Frontal cortex (tissue), 3 donors: ENCODE measurements at regions not wholly inside any gene's neighbourhood (a gene's known extent, or its start where the extent isn't known, plus 50 kb on each side); places are given as distances from the start of the nearest gene placed in this dataset.

Experiments used
- DNase-seq, 2 donors: peaks; one replicate each; pipeline ENCODE4 v3.0.0; 2012; ENCODE audit warnings: low spot score in 2 of 2
- FAIRE-seq: peaks from 2 replicates; lab custom pipeline; 2012; peaks lifted over from hg19 to GRCh38; lab: Jason Lieb, UNC
- donor health status: control.
- donor health status: control.
- donor health status: control.

DNA sequence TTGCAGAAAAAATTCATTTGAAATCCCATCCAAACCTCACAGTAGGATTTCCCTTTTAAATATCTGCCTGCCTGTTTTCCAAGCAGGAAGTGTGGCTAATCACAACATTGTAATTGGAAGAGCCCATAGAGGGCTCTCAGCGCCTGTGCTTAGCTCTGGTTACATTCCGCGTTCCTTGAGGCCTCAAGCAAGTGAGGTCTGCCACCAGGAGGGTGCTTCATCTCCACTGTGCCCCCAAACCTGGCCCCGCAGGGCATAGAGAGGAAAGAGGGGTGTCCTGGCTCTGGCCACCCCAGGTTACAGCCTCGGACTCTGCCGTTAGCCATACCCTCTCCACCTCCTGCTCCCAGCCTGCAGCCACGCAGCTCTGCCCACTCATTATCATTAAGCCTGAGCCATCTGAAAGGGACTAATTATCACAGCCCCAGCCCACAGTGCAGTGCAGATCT, 214.8 kb downstream of the SP3 start:
- FAIRE-seq = no peak
- DNase-seq = no peak

DNA sequence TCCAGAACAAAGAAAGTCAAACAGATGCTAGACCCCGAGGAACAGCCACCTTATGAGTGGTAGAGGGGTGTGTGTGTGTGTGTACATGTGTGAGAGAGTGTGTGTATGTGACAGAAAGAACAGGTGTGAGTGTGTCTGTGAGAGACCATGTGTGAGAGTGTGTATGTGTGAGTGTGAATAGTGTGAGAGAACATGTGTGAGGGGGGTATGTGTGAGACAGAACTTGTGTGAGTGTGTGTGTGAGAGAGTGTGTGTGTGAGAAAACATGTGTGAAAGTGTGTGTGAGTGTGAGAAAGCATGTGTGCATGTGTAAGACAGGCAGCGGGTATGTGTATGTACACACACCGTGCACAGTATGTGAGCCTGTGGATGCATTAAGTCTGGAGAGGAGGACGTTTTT, 214.3 kb downstream of the SP3 start:
- DNase-seq = no peak
- no peak for FAIRE-seq

DNA sequence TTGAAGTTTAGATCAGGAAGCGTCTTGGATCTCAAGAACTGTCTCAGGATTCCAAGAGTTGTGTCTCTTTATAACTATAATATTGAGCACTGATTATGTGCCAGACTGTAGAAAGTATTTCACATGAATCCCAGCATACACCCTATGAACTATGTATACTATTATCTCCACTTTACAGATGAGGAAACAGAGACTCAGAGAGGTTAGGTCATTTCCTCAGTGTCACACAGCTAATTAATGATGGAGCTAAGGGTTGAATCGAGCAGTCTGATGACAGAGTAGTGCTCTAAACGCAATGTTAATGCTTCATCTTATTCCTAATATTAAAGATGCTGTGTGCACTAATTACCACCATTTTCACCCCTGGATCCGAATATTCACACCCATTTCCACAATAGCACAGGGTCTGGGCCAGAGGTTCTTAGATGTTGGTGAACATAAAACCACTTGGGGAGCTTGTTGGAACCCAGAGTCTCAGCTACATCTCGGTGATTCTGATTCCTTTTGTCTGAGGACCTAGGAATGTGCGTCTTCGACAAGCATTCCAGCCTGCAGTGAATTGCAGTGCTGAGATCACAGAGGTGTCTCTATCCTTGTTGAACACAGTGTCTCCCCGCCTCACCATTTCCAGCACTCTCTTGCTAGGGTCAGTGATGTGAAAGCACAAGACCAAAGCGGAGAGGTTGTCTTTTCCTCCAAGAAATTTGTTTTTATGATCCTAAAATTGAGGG, 213.8 kb downstream of the SP3 start:
- no peak for FAIRE-seq
- no peak for DNase-seq

DNA sequence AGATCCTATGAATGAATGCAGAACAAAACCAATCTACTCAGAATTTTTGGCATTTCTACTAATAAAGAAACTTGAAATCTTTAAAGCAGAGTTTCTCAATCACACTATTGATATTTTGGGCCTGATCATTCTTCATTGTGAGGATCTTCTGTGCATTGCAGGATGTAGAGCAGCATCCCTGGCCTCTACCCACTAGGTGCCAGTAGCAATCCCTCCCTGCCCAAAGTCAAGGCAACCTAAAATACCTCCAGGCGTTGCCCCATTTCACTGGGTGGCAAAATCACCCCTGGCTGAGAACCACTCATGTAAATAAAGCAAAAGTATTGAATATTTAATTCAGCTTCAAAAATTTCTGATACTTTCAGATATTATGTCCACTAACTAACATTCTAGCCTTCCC, 213.0 kb downstream of the SP3 start:
- DNase-seq = no peak
- FAIRE-seq = no peak

DNA sequence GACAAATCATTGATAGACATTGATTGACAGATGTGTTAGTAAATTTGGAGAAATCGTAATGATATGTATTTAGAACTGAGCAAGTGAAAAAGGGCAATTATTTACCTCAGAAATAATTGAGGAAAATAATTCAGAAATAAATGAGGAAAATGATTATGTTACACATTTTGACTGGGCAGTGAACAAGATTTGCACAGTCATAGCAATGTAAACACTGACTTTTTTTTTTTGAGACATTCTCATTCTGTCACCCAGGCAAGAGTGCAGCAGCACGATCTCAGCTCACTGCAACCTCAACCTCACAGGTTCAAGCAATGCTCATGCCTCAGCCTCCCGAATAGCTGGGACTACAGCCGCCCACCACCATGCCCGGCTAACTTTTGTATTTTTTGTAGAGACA, 211.7 kb downstream of the SP3 start:
- FAIRE-seq = no peak
- DNase-seq = no peak

DNA sequence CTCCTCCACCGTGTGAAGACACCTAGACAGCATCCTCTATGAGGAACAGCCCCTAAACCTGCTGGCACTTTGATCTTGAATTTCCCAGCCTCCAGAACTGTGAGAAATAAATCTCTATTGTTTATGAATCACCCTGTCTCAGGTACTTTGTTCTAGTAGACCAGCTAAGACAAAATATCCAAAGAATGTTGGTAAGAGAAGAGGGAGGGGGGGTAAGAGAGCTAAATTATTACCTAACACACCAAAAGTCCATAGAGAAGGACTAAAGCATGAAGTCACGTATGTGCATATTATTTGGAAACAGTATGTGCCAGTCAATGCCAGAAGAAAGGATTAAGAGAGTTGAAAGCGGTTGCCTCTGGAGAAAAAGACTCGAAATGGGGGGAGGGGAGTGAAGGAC, 211.0 kb downstream of the SP3 start:
- no peak for FAIRE-seq
- no peak for DNase-seq

DNA sequence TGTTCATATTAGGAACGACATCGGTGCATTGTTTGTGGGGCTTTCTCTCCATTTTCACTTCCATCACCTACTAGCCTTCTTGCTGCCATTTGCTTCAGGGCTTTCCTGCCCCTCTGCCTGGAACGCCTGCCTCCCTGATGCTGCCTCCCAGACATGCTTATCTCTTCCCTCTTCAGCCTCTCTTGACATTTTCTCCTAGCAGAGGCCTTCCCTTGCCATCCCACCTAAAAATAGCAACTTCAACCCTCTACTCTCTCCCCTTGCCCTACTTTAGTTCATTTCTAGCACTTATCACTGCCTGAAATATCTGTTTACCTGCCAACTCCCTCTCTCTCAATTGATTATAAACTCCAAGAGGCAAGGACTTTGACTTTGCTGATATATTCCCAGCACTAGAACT, 210.3 kb downstream of the SP3 start:
- no peak for FAIRE-seq
- no peak for DNase-seq

DNA sequence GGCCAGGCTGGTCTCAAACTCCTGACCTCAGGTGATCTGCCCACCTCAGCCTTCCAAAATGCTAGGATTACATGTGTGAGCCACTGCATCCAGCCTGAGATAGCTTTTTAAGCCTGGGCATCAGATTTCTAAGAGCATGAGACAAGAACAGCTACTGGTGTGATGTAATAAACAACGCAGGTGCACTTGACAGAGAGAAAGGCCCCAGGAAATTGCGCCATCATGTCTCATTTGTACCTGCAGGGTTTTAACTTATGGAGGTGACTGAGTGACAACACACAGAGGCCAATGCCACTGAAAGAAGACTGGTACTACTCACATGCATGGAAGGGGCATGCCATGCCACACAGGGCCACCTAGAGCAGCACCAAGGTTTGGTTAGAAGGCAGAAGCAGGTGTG, 209.4 kb downstream of the SP3 start:
- no peak for DNase-seq
- no peak for FAIRE-seq

DNA sequence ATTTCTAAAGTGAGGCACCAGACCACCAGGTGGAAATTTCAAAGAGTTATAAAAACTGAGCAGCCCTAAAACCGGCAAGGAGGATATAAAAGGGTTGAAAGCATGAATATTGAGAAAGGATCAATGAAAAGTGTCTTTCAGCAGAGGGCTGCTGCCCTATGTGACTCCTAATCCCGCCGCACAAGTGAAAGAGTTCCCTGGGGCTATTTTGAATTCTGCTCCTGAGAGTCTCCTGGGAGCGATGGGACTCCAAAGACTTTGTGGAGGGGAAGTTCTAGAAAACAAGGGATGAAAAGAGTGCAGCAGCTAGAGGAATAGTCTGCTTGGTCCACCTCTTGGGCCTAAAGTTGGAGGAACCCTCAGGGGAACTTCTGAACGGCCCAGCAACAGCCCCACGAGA, 205.2 kb downstream of the SP3 start:
- DNase-seq = no peak
- no peak for FAIRE-seq

DNA sequence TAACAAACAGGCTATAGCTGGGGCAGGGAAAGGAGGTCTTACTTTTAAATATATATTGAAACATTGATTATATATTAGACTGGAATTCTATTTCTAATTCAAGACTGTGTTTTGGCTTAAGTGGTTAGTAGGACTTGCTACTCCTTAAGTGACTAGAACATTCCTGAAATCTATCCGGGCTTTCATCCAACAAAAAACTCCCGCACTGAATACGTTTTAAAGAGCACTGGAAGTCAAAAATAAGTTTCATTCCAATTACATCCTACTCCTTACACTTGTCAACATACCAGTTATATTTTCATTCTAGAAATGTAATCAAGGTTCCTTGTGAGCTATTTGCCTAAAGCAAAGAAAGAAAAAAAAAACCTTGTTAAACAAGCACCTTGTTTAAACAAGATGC, 204.6 kb downstream of the SP3 start:
- DNase-seq = no peak
- no peak for FAIRE-seq

DNA sequence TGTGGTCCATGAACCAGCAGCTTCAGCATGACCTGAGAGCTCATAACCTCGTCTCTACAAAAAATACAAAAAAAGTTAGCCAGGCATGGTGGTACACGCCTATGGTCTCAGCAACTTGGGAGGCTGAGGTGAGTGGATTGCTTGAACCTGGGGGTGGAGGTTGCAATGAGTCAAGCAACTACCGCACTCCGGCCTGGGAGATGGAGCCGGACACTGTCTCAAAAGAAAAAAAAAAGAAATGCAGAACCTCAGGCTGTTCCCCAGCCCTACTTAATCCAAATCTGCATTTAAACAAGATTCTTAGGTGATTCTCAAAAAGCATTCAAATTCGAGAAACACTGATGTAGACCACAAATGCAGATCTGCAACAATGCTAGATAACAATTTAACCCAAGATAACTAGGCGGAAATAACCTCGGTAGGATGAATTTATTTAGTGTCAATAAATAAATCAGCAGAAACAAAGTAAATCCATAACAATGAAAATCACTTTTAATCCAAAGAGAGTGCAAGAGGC, 203.5 kb downstream of the SP3 start:
- DNase-seq (no peak), FAIRE-seq (no peak)

DNA sequence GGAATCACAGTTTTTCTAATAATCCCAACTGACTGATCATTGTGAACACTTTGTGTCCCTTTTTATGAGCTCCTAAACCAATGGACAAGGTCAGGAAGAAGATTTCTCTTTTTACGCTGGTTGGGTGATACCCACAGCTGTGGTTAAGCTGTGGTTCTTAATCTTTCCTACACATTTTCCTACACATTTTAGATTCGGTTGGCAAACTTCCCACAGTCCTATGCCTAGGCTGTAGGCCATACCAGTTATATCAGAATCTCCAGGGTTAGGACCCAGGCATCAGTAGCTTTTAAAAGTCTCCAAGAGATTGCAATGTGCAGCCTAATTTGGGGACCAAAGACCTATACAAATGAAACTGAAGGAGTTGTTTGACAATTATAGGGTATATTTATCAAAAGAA, 203.0 kb downstream of the SP3 start:
- DNase-seq (no peak), FAIRE-seq (no peak)

DNA sequence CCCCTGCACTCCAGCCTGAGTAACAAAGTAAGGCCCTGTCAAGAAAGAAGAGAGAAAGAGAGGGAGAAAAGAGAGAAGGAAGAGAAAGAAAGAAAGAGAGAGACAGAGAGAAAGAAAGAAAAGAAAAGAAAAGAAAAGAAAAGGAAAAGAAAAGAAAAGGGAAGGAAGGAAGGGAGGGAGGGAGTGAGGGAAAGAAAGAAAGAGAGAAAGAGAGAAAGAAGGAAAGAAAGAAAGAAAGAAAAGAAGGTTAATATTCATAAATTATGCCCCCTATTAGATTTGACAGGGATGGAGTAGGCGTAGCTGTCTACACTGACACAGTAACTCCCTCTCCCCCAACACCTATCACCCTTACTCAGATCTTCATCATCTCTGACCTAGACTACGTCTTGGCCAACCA, 202.3 kb downstream of the SP3 start:
- no peak for DNase-seq
- FAIRE-seq = no peak

DNA sequence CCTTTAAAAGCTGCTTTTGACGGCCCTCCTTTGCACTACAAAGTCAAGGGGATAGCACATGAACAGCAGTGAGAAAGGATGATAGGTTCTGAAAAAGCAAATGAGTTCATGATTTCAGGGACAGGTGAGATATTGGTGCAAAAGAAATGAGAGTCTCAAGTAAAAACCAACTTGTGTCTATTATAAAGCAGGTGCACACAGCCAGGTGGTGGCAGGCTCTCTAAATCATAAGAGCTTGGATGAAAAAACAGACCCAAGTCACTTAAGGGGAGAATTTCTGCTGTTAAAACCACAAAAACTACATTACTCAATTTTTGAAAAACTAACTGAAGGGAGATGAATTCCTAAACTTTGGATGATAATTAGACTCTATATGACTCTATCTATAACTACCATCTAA, 201.5 kb downstream of the SP3 start:
- no peak for FAIRE-seq
- DNase-seq = no peak

DNA sequence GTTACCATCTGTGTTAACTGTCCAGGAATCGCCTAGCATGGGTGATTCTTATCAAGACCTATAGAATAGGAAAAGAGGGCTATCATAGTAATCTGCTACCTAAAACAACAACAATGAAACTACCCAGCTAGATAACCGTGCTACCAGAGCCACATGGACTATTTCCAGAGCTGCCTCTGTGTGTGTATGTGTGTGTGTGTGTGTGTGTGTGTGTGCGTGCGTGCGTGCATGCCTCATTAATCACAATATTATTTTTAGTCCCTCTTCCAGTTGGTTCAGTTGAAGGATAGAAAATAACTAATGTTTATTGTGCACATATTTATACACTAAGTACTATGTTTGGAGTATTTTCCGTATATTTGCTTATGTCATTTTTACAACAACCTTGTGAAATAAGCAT, 201.1 kb downstream of the SP3 start:
- no peak for DNase-seq
- no peak for FAIRE-seq

DNA sequence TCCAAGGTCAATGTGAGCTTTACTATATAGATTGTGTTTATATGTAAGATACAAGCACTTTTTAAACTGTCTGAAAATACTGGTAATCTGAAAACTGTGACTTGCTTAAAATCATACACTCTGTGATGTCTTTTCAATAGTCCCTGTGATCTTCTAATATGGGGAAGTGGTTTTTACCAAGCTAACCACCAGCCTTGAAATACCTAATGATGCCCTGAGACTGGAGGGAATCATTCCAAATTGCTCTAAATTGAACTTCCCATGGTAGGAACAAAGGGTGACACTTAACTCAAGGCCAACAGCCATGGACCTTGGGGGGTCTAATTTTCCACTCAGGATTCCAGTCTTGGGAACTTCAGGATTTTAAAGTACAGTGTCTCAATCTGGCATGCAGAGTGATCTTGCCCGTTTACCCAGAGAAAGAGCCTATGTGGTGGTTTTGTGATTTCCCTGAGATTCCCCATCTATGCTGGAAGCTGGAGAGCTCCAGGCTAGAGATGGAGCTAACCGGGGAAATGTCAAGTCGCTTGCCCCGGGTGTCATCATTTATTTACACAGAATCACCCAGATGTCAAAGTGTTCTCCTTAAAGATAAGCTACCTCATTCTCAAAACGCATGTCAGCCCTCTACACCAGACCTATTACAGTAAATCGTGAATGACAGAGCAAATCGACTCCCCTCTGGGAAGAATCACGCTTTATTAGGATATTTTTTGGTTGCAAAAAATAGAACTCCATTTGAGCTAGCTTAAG, 198.5 kb downstream of the SP3 start:
- no peak for DNase-seq
- no peak for FAIRE-seq

DNA sequence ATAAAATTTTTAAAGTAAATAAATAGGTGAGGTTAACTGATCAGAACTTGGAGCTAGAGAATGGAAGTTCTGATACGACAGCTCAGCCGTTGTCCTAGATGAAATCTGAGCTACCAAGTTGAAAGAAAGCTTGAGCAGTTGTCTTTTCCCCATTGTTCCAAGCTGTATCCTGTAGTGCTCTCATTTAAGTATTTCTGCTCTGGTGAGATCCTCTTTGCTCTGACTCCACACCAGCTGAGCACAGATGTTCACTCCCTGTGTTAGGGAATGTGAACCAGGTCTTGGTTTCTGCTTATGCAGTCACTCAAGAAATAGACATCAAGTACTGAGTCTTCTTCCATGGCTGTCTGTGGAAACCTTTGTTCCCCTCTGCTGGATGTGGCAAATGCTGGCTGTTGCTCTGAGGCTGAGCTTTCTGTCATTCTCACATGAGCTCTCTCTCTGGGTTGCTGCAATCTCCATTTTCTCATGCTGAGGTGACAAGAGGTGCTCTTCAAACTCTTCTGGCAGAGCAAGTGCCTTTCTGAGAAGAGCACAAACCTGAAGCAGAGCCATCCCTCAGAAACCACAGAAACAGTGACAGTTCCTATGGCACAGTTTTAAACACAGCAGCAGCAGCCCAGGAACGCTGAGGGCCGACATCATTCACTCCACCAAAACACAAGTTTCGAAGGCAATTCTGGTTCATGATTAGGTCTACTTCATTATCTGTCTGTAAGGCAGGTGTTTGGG, 194.1 kb downstream of the SP3 start:
- FAIRE-seq = no peak
- no peak for DNase-seq

DNA sequence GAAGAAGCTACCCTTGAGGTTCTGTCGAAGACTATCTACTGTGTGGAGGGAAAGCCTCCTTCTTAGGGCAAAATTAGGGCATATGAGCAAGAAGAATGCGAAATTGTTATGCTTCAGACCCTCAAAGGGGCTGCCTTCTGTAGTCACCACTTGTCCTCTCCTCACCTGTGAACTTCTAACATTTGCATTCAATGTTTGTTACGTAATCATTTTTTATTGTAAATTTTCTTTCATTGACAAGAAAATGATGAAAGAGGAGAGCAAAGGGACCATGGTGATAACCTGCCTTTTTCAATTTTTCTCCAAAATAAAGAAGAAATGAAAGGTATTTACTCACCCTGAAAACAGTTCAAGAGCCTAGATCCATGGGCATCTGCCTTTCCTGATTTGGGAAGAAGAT, 193.0 kb downstream of the SP3 start:
- FAIRE-seq (no peak), DNase-seq (no peak)

DNA sequence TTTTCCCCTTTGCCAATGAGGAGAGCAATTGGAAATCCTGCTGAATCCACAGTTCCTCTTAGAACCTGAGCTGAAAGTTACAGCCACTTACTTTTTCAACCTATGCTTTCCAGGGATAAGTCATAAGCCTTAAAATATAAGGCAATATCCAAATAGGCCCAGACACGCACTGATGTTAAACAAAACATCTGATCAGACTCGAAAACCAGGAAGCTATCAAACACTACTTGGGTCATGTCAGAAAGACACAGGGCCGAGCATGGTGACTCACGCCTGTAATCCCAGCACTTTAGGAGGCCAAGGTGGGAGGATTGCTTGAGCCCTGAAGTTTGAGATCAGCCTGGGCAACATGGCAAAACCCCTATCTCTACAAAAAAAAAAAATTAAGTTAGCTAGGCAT, 192.1 kb downstream of the SP3 start:
- no peak for FAIRE-seq

DNA sequence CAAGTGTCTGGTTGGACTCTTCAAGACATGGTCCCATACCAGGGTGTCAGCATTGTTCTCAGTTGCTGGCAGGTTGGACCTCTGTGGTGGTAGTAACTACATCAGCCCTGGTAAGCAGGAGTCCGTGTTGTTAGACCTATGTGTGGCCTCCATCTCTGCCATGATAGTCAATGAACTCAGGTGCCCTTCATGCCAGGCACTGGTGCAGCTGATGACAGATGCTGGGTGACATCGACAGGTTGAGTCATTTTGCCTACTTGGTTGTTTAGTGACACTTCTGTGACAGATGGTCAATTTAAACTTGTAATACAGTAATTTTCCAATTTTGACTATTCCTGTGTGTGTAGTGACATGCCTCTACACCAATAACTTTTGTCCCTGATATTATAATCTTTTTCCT, 189.7 kb downstream of the SP3 start:
- DNase-seq (no peak), FAIRE-seq (no peak)

More for the DNA sequence above, 192.1 kb downstream of the SP3 start:
- DNase-seq = no peak

DNA sequence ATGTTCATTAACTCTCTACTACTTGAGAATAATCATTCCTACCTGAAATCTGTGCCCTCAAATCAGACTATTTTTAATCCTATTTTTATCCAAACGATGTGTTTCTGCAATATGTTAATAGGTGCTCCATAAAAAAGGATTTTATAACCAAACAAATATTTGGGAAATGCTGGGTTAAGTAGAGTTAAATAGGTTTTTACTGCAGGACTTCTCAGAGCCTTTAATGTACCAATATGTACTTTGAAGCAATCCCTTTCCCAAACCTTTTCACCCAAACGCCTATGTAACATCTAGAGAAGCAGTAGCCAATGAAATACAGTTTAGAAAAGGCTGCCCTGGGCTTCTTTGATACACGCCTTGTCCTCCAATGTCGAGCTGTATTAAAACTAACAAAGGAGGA, 182.5 kb downstream of the SP3 start:
- FAIRE-seq (no peak), DNase-seq (no peak)
